ENCODE measurements at regions not wholly inside any gene's neighbourhood (a gene's known extent, or its start where the extent isn't known, plus 50 kb on each side); places are given as distances from the start of the nearest gene placed in this dataset.

GRCh38 chr3:8077126-8077525 is 424.5 kb upstream of the LMCD1 start:
- TF ChIP-seq CTCF (conservative IDR thresholded peaks at IDR 0.05; ENCODE audit: low read length): no peak
- no peak for TF ChIP-seq EZH2phosphoT487 (IDR thresholded peaks at IDR 0.05; ENCODE audit: borderline replicate concordance, low read depth, low read length)

Data from OCI-LY7 (cell line).